ENCODE measurements at regions not wholly inside any gene's neighbourhood (a gene's known extent, or its start where the extent isn't known, plus 50 kb on each side); places are given as distances from the start of the nearest gene placed in this dataset.

DNA sequence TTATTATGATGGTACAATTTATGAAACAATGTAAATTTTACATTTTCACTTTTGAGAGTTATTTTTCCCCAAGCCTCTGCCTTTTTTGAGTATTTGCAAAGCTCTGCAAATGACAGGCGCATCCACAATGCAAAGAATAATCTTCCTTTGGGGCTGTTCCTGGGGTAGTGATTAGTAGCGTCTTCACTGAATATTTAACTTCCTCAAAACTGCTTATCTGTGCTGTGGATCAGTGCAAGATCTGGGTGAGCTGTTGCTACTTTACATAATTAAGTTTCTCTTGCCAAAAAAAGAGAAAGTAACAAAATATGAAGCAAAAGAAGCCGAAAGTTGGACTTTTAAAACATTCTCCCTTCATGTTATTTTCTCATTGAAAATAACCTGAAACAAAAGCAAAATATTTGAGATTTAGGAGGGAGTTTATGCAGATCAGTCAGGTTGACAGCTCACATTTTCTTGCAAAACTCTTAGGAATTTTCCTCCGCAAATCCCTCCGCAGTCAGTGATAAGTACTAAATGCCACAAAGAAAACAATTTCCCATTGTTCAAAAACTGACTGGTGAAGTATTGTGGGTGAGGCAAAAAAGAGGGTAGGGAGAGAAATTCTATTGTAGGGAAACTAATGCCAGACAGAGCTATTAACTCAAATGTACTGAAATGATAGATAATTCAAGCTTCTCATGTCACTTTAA lies 276.4 kb upstream of the B3GALT2 start:
- TF ChIP-seq, protein P1, sequence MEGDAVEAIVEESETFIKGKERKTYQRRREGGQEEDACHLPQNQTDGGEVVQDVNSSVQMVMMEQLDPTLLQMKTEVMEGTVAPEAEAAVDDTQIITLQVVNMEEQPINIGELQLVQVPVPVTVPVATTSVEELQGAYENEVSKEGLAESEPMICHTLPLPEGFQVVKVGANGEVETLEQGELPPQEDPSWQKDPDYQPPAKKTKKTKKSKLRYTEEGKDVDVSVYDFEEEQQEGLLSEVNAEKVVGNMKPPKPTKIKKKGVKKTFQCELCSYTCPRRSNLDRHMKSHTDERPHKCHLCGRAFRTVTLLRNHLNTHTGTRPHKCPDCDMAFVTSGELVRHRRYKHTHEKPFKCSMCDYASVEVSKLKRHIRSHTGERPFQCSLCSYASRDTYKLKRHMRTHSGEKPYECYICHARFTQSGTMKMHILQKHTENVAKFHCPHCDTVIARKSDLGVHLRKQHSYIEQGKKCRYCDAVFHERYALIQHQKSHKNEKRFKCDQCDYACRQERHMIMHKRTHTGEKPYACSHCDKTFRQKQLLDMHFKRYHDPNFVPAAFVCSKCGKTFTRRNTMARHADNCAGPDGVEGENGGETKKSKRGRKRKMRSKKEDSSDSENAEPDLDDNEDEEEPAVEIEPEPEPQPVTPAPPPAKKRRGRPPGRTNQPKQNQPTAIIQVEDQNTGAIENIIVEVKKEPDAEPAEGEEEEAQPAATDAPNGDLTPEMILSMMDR (IDR thresholded peaks at IDR 0.05) = no peak
- TF ChIP-seq POLR2A (IDR thresholded peaks at IDR 0.05) = no peak

Measured in thyroid gland (tissue), 4 donors.